HG03095 (cell line): ENCODE measurements at regions not wholly inside any gene's neighbourhood (a gene's known extent, or its start where the extent isn't known, plus 50 kb on each side); places are given as distances from the start of the nearest gene placed in this dataset.

Experiments
- ATAC-seq: cut with Tn5 transposase; IDR thresholded peaks from one replicate; pipeline ENCODE4 v1.9.1; 2021; ENCODE audit warnings: moderate library complexity; ENCODE audit not compliant: unreplicated experiment

GRCh38 chr20:4601630-4602296 lies 84.5 kb upstream of the PRNP start:
- no peak for ATAC-seq

- no peak for ATAC-seq
Observed at GRCh38 chr20:4600308-4601014, 85.8 kb upstream of the PRNP start.

- ATAC-seq: no peak
Observed at GRCh38 chr20:4597215-4597614, 89.0 kb upstream of the PRNP start.

- no peak for ATAC-seq
Observed at GRCh38 chr20:4593149-4593525, 93.1 kb upstream of the PRNP start.

- no peak for ATAC-seq
Observed at GRCh38 chr20:4592316-4593148, 93.7 kb upstream of the PRNP start.

- no peak for ATAC-seq
Observed at GRCh38 chr20:4591975-4592315, 94.3 kb upstream of the PRNP start.

- no peak for ATAC-seq
Observed at GRCh38 chr20:4585758-4586157, 100.5 kb upstream of the PRNP start.

GRCh38 chr20:4585104-4585753 lies 101.0 kb upstream of the PRNP start:
- no peak for ATAC-seq

- ATAC-seq: no peak
Observed at GRCh38 chr20:4584510-4584909, 101.7 kb upstream of the PRNP start.

GRCh38 chr20:4581838-4582237 lies 104.4 kb upstream of the PRNP start:
- ATAC-seq: no peak

GRCh38 chr20:4578375-4578774 lies 107.9 kb upstream of the PRNP start:
- ATAC-seq: no peak

GRCh38 chr20:4574356-4574690 lies 111.9 kb upstream of the PRNP start:
- no peak for ATAC-seq

- no peak for ATAC-seq
Observed at GRCh38 chr20:4573564-4574355, 112.5 kb upstream of the PRNP start.

GRCh38 chr20:4571759-4572531 lies 114.3 kb upstream of the PRNP start:
- ATAC-seq: no peak

- ATAC-seq: no peak
Observed at GRCh38 chr20:4569865-4570264, 116.4 kb upstream of the PRNP start.

- ATAC-seq: no peak
Observed at GRCh38 chr20:4569092-4569491, 117.2 kb upstream of the PRNP start.

- ATAC-seq: no peak
Observed at GRCh38 chr20:4568361-4568959, 117.8 kb upstream of the PRNP start.

- no peak for ATAC-seq
Observed at GRCh38 chr20:4567170-4567569, 119.1 kb upstream of the PRNP start.

- ATAC-seq: no peak
Observed at GRCh38 chr20:4563534-4563933, 122.7 kb upstream of the PRNP start.

- no peak for ATAC-seq
Observed at GRCh38 chr20:4563031-4563430, 123.2 kb upstream of the PRNP start.
